Esophagus muscularis mucosa (tissue), 4 donors: ENCODE measurements at regions not wholly inside any gene's neighbourhood (a gene's known extent, or its start where the extent isn't known, plus 50 kb on each side); places are given as distances from the start of the nearest gene placed in this dataset.

Source experiments
- DNase-seq: peaks from one replicate; pipeline ENCODE4 v3.0.0-alpha.2; 2017; ENCODE audit errors: extremely low spot score
- H3K27ac ChIP-seq, 4 donors: fragments of 200-600 bp; sonication (generic); replicated peaks in 1 of 4; 1 replicate in 3 of 4; 2 replicates in 1 of 4; pipeline ENCODE4 v1.5.1; 2016 to 2019; ENCODE audit warnings: mild to moderate bottlenecking in 1 of 4
- H3K27me3 ChIP-seq, 4 donors: fragments of 200-600 bp; sonication (generic); one replicate each; pipeline versions ENCODE4 v1.5.1 to v1.6.0; 2016 to 2019
- H3K36me3 ChIP-seq, 4 donors: fragments of 200-600 bp; sonication (generic); one replicate each; pipeline ENCODE4 v1.5.1; 2016 to 2019
- H3K4me1 ChIP-seq, 4 donors: fragments of 200-600 bp; sonication (generic); one replicate each; pipeline ENCODE4 v1.5.1; 2016 to 2019
- H3K4me3 ChIP-seq, 4 donors: fragments of 200-600 bp; sonication (generic); 1 replicate in 2 of 4; 2 replicates in 2 of 4; pipeline ENCODE4 v1.5.1; 2016 to 2019; ENCODE audit warnings: mild to moderate bottlenecking in 4 of 4, moderate library complexity in 1 of 4
- H3K9me3 ChIP-seq, 4 donors: fragments of 200-600 bp; sonication (generic); 1 replicate in 3 of 4; 2 replicates in 1 of 4; pipeline ENCODE4 v1.5.1; 2016 to 2019
- CTCF ChIP-seq, 3 experiments: fragments of 200-600 bp in 2 of 3; fragments of 450-650 bp in 1 of 3; sonication (generic) in 2 of 3; IDR thresholded peaks; one replicate each; pipeline ENCODE4 v1.5.1; 2017 to 2019; ENCODE audit warnings: antibody characterized with exemption in 3 of 3, mild to moderate bottlenecking in 2 of 3, moderate library complexity in 1 of 3
- EP300 ChIP-seq: sonication (generic); formaldehyde crosslinking; IDR thresholded peaks from one replicate; pipeline ENCODE4 v1.6.1; 2017; ENCODE audit warnings: antibody characterized with exemption
- POLR2A ChIP-seq: fragments of 450-650 bp; IDR thresholded peaks from one replicate; pipeline ENCODE4 v1.6.1; 2017; ENCODE audit warnings: antibody characterized with exemption, moderate library complexity, mild to moderate bottlenecking, low read depth
- POLR2AphosphoS5 ChIP-seq, 2 donors: sonication (generic); formaldehyde crosslinking; IDR thresholded peaks; one replicate each; pipeline ENCODE4 v1.6.1; 2017; ENCODE audit warnings: antibody characterized with exemption in 2 of 2
- WGBS: methylation state at CpG from one replicate; pipeline ENCODE4 v1.1.5; 2018; 5-methylcytosine and 5-hydroxymethylcytosine counted together
- intact Hi-C: fragments of 100-400 bp; cut with DNase I; formaldehyde crosslinking; loops from one replicate; pipeline ENCODE4 v1.15.1; 2023

GRCh38 chr14:27234331-27234730 lies 636.5 kb upstream of the NOVA1 start:
- no peaks in the 10 kb centered on the region for H3K9me3 ChIP-seq
- H3K36me3 ChIP-seq: no peaks in the 10 kb centered on the region
- no peak overlapping the region for H3K4me3 ChIP-seq
- no peaks in the 10 kb centered on the region for H3K4me1 ChIP-seq
- no peak overlapping the region for H3K27ac ChIP-seq
- intact Hi-C loops: no loop called here
- TF ChIP-seq CTCF (IDR thresholded peaks at IDR 0.05): no peak
- no peak for TF ChIP-seq EP300
- TF ChIP-seq POLR2AphosphoS5 (IDR thresholded peaks at IDR 0.05): no peak
- TF ChIP-seq POLR2A: no peak
- DNase-seq: no peak
- H3K27me3 ChIP-seq: no peaks in the 10 kb centered on the region
- 89% methylated on average over 4 of the region's 4 CpGs for WGBS

GRCh38 chr14:27236601-27237000 lies 638.8 kb upstream of the NOVA1 start:
- no peaks in the 10 kb centered on the region for H3K27me3 ChIP-seq
- DNase-seq: no peak
- H3K4me1 ChIP-seq: no peaks in the 10 kb centered on the region
- TF ChIP-seq CTCF (IDR thresholded peaks at IDR 0.05) (no peak), EP300 (no peak), POLR2AphosphoS5 (IDR thresholded peaks at IDR 0.05) (no peak), POLR2A (no peak)
- no peaks in the 10 kb centered on the region for H3K36me3 ChIP-seq
- H3K9me3 ChIP-seq: no peaks in the 10 kb centered on the region
- no peak overlapping the region for H3K27ac ChIP-seq
- intact Hi-C loops: no loop called here
- 76% methylated on average over 2 of the region's 2 CpGs for WGBS
- H3K4me3 ChIP-seq: no peak overlapping the region

GRCh38 chr14:27242874-27243273 lies 645.0 kb upstream of the NOVA1 start:
- intact Hi-C loops: no loop called here
- no peaks in the 10 kb centered on the region for H3K36me3 ChIP-seq
- no peaks in the 10 kb centered on the region for H3K27me3 ChIP-seq
- no peak overlapping the region for H3K4me3 ChIP-seq
- WGBS: 69% methylated on average over 3 of the region's 3 CpGs
- no peak overlapping the region for H3K27ac ChIP-seq
- no peaks in the 10 kb centered on the region for H3K9me3 ChIP-seq
- DNase-seq: no peak
- H3K4me1 ChIP-seq: no peaks in the 10 kb centered on the region
- TF ChIP-seq POLR2AphosphoS5 (IDR thresholded peaks at IDR 0.05): no peak
- no peak for TF ChIP-seq POLR2A
- TF ChIP-seq CTCF (IDR thresholded peaks at IDR 0.05): no peak
- TF ChIP-seq EP300: no peak

GRCh38 chr14:27243365-27243764 lies 645.5 kb upstream of the NOVA1 start:
- no peak for DNase-seq
- Histone ChIP-seq H3K4me1 (no peaks in the 10 kb centered on the region), H3K4me3 (no peak overlapping the region), H3K27me3 (no peaks in the 10 kb centered on the region), H3K9me3 (peaks cover 0 to under 1% (median 0%) of the 10 kb centered on the region in 4 donors), H3K36me3 (no peaks in the 10 kb centered on the region), H3K27ac (no peak overlapping the region)
- WGBS: 50% methylated on average over 2 of the region's 2 CpGs
- intact Hi-C loops: no loop called here
- TF ChIP-seq POLR2AphosphoS5 (IDR thresholded peaks at IDR 0.05) (no peak), CTCF (IDR thresholded peaks at IDR 0.05) (no peak), EP300 (no peak), POLR2A (no peak)

GRCh38 chr14:27245947-27246346 lies 648.1 kb upstream of the NOVA1 start:
- TF ChIP-seq POLR2A (no peak), POLR2AphosphoS5 (IDR thresholded peaks at IDR 0.05) (no peak), CTCF (IDR thresholded peaks at IDR 0.05) (no peak), EP300 (no peak)
- H3K9me3 ChIP-seq: peaks cover 0 to 4% (median 0%) of the 10 kb centered on the region in 4 donors
- no peak overlapping the region for H3K4me3 ChIP-seq
- intact Hi-C loops: no loop called here
- 81% methylated on average over 6 of the region's 6 CpGs for WGBS
- DNase-seq: no peak
- no peaks in the 10 kb centered on the region for H3K36me3 ChIP-seq
- H3K27me3 ChIP-seq: no peaks in the 10 kb centered on the region
- no peaks in the 10 kb centered on the region for H3K4me1 ChIP-seq
- no peak overlapping the region for H3K27ac ChIP-seq
